ENCODE measurements at regions not wholly inside any gene's neighbourhood (a gene's known extent, or its start where the extent isn't known, plus 50 kb on each side); places are given as distances from the start of the nearest gene placed in this dataset.

- H3K4me3 ChIP-seq (ENCODE audit: low read depth, low read length): no peak overlapping the region
- DNase-seq (ENCODE audit: low read depth): no peak
- no peak for TF ChIP-seq CTCF (IDR thresholded peaks at IDR 0.05; ENCODE audit: insufficient read depth, low read depth, low read length, missing control alignments)
These were observed 127.2 kb upstream of the UBL3 start for GRCh38 chr13:29977476-29978120.

GRCh38 chr13:29976535-29976934 lies 126.1 kb upstream of the UBL3 start:
- no peak for TF ChIP-seq CTCF (IDR thresholded peaks at IDR 0.05; ENCODE audit: insufficient read depth, low read depth, low read length, missing control alignments)
- no peak overlapping the region for H3K4me3 ChIP-seq (ENCODE audit: low read depth, low read length)
- DNase-seq (ENCODE audit: low read depth): no peak

GRCh38 chr13:29975283-29975682 lies 124.9 kb upstream of the UBL3 start:
- no peak overlapping the region for H3K4me3 ChIP-seq (ENCODE audit: low read depth, low read length)
- no peak for DNase-seq (ENCODE audit: low read depth)
- no peak for TF ChIP-seq CTCF (IDR thresholded peaks at IDR 0.05; ENCODE audit: insufficient read depth, low read depth, low read length, missing control alignments)

- H3K4me3 ChIP-seq (ENCODE audit: low read depth, low read length): no peak overlapping the region
- no peak for DNase-seq (ENCODE audit: low read depth)
- no peak for TF ChIP-seq CTCF (IDR thresholded peaks at IDR 0.05; ENCODE audit: insufficient read depth, low read depth, low read length, missing control alignments)
These were observed 118.9 kb upstream of the UBL3 start for GRCh38 chr13:29969286-29969685.

GRCh38 chr13:29964181-29964845 lies 113.9 kb upstream of the UBL3 start:
- TF ChIP-seq CTCF (IDR thresholded peaks at IDR 0.05; ENCODE audit: insufficient read depth, low read depth, low read length, missing control alignments): no peak
- peak; percentile 26 for DNase-seq (ENCODE audit: low read depth)
- H3K4me3 ChIP-seq (ENCODE audit: low read depth, low read length): no peak overlapping the region

GRCh38 chr13:29963089-29963488 lies 112.7 kb upstream of the UBL3 start:
- H3K4me3 ChIP-seq (ENCODE audit: low read depth, low read length): no peak overlapping the region
- DNase-seq (ENCODE audit: low read depth): no peak
- TF ChIP-seq CTCF (IDR thresholded peaks at IDR 0.05; ENCODE audit: insufficient read depth, low read depth, low read length, missing control alignments): no peak

Measured in GM12865 (cell line).